ENCODE measurements at regions not wholly inside any gene's neighbourhood (a gene's known extent, or its start where the extent isn't known, plus 50 kb on each side); places are given as distances from the start of the nearest gene placed in this dataset.

DNA sequence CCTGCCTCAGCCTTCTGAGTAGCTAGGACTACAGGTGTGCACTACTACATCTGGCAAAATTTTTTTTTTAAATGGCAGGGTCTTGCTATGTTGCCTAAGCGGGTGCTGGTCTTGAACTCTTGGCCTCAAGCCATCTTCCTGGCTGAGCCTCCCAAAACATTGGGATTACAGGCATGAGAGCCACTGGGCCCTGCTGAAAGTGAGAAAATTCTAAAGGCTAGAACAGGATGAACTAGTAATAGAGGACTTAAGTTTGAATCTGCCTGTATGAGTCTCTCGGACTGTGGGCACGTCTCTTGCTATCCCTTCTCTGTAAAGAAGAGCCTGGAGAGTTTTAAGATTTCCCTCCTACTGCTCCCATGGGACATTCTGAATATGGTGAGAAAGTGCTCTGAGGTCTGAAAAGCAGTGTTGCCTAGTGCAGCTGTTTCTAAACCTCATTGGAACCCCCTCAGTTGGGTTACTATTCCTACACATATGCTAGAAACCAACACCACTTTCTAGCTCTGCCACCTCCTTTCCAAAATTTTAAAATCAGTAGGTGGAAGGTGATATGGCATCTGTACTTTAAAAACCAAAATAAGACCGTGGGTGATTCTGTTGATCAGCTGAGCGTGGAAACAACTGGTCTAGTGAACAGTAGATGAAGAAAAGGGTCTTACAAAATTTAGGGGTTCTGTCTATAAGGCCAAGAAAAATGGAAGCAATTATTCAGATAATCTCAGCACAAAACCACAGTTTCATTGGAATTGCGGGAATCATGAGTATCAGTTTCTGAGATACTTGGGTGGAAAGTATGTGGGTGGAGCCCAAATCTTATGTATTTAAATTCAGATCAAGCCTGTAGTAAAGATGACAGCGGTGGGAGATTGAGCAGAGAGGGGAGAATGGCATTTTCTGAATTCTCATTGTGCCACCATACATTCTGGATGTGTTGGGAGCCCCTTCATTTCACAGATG, 259.8 kb upstream of the CXCR4 start (continued):
- TF ChIP-seq, protein P1, sequence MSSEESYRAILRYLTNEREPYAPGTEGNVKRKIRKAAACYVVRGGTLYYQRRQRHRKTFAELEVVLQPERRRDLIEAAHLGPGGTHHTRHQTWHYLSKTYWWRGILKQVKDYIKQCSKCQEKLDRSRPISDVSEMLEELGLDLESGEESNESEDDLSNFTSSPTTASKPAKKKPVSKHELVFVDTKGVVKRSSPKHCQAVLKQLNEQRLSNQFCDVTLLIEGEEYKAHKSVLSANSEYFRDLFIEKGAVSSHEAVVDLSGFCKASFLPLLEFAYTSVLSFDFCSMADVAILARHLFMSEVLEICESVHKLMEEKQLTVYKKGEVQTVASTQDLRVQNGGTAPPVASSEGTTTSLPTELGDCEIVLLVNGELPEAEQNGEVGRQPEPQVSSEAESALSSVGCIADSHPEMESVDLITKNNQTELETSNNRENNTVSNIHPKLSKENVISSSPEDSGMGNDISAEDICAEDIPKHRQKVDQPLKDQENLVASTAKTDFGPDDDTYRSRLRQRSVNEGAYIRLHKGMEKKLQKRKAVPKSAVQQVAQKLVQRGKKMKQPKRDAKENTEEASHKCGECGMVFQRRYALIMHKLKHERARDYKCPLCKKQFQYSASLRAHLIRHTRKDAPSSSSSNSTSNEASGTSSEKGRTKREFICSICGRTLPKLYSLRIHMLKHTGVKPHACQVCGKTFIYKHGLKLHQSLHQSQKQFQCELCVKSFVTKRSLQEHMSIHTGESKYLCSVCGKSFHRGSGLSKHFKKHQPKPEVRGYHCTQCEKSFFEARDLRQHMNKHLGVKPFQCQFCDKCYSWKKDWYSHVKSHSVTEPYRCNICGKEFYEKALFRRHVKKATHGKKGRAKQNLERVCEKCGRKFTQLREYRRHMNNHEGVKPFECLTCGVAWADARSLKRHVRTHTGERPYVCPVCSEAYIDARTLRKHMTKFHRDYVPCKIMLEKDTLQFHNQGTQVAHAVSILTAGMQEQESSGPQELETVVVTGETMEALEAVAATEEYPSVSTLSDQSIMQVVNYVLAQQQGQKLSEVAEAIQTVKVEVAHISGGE (CRISPR knock-in tag; IDR thresholded peaks at IDR 0.05) = no peak
- no peak for TF ChIP-seq POLR2AphosphoS5 (IDR thresholded peaks at IDR 0.05; ENCODE audit: low read length)
- TF ChIP-seq, protein P2, sequence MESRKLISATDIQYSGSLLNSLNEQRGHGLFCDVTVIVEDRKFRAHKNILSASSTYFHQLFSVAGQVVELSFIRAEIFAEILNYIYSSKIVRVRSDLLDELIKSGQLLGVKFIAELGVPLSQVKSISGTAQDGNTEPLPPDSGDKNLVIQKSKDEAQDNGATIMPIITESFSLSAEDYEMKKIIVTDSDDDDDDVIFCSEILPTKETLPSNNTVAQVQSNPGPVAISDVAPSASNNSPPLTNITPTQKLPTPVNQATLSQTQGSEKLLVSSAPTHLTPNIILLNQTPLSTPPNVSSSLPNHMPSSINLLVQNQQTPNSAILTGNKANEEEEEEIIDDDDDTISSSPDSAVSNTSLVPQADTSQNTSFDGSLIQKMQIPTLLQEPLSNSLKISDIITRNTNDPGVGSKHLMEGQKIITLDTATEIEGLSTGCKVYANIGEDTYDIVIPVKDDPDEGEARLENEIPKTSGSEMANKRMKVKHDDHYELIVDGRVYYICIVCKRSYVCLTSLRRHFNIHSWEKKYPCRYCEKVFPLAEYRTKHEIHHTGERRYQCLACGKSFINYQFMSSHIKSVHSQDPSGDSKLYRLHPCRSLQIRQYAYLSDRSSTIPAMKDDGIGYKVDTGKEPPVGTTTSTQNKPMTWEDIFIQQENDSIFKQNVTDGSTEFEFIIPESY (IDR thresholded peaks at IDR 0.05) = no peak
- no peak for TF ChIP-seq TBL1XR1 (IDR thresholded peaks at IDR 0.05; ENCODE audit: low read depth, low read length)
- TF ChIP-seq, protein P3, sequence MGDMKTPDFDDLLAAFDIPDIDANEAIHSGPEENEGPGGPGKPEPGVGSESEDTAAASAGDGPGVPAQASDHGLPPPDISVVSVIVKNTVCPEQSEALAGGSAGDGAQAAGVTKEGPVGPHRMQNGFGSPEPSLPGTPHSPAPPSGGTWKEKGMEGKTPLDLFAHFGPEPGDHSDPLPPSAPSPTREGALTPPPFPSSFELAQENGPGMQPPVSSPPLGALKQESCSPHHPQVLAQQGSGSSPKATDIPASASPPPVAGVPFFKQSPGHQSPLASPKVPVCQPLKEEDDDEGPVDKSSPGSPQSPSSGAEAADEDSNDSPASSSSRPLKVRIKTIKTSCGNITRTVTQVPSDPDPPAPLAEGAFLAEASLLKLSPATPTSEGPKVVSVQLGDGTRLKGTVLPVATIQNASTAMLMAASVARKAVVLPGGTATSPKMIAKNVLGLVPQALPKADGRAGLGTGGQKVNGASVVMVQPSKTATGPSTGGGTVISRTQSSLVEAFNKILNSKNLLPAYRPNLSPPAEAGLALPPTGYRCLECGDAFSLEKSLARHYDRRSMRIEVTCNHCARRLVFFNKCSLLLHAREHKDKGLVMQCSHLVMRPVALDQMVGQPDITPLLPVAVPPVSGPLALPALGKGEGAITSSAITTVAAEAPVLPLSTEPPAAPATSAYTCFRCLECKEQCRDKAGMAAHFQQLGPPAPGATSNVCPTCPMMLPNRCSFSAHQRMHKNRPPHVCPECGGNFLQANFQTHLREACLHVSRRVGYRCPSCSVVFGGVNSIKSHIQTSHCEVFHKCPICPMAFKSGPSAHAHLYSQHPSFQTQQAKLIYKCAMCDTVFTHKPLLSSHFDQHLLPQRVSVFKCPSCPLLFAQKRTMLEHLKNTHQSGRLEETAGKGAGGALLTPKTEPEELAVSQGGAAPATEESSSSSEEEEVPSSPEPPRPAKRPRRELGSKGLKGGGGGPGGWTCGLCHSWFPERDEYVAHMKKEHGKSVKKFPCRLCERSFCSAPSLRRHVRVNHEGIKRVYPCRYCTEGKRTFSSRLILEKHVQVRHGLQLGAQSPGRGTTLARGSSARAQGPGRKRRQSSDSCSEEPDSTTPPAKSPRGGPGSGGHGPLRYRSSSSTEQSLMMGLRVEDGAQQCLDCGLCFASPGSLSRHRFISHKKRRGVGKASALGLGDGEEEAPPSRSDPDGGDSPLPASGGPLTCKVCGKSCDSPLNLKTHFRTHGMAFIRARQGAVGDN (IDR thresholded peaks at IDR 0.05) = 0 out of 2 replicates have a peak, but pooled peaks have one; percentile 42
- TF ChIP-seq WRNIP1 (IDR thresholded peaks at IDR 0.05; ENCODE audit: borderline replicate concordance, low read depth, low read length) = no peak
- TF ChIP-seq ATF3 (IDR thresholded peaks at IDR 0.05; ENCODE audit: borderline replicate concordance, extremely low read depth, low read depth, low read length) = no peak
- no peak for TF ChIP-seq IRF4 (IDR thresholded peaks at IDR 0.05; ENCODE audit: low read depth, low read length)
- TF ChIP-seq, protein P4, sequence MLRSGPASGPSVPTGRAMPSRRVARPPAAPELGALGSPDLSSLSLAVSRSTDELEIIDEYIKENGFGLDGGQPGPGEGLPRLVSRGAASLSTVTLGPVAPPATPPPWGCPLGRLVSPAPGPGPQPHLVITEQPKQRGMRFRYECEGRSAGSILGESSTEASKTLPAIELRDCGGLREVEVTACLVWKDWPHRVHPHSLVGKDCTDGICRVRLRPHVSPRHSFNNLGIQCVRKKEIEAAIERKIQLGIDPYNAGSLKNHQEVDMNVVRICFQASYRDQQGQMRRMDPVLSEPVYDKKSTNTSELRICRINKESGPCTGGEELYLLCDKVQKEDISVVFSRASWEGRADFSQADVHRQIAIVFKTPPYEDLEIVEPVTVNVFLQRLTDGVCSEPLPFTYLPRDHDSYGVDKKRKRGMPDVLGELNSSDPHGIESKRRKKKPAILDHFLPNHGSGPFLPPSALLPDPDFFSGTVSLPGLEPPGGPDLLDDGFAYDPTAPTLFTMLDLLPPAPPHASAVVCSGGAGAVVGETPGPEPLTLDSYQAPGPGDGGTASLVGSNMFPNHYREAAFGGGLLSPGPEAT (IDR thresholded peaks at IDR 0.05; ENCODE audit: low read depth) = peak; percentile 31; the same call in 1 of the 2 replicates
- no peak for TF ChIP-seq SPI1 (IDR thresholded peaks at IDR 0.05; ENCODE audit: borderline replicate concordance, insufficient read depth, low read depth, low read length)
- TF ChIP-seq RCOR1 (conservative IDR thresholded peaks at IDR 0.05; ENCODE audit: low read depth, low read length) = no peak
- no peak for TF ChIP-seq MYC (IDR thresholded peaks at IDR 0.05; ENCODE audit: insufficient read depth, insufficient read length, insufficient replicate concordance, low read length, severe bottlenecking)
- no peak for TF ChIP-seq USF2 (IDR thresholded peaks at IDR 0.05; ENCODE audit: borderline replicate concordance, low read depth, low read length)

Data from GM12878 (cell line).